GM21528 (cell line): ENCODE measurements at regions not wholly inside any gene's neighbourhood (a gene's known extent, or its start where the extent isn't known, plus 50 kb on each side); places are given as distances from the start of the nearest gene placed in this dataset.
"Not testable (repeated sequence)": the region's sequence is repeated elsewhere in the genome, so short reads cannot be mapped to it uniquely, and the experiment has no call there.

Experiments
- ATAC-seq: cut with Tn5 transposase; IDR thresholded peaks from one replicate; pipeline ENCODE4 v1.9.1; 2021; ENCODE audit warnings: mild to moderate bottlenecking, moderate library complexity; ENCODE audit not compliant: unreplicated experiment, low FRiP score

DNA sequence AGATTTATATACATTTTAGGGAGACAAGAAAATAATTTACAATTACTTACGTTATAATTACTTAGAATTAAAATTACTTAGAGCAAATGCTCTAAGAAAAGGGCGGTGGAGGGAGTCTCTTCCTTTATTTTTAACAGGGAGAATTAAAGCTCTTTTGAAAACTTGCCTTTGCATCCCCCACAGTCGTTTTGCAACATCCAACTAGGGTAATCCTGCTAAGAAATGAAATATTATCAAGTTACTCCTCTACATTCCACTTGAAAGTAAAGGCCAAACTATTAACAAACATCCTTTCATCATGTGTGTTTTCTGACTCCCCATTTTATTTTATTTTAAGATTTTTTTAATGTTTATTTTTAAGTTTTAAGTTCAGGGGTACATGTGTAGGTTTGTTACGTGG lies 1358.5 kb downstream of the NCAM2 start:
- ATAC-seq: no peak

DNA sequence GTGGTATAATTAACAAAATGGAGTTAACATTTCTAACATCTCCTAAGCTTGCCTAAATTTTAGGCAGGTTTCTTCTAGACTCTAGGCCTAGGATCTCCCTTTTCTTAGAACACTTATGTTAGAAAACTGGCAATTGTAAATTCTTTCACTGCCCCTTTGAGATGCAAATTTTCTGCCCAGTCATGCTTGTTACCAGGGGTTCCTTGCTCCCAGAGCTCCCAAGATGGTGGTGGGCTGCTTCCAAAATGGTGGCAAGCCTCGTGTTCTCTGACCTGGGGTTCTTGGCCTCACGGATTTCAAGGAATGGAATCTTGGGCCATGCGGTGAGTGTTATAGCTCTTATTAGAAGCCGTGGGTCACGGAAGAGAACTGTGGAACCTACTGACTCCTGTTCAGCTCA lies 1361.4 kb downstream of the NCAM2 start:
- not testable (repeated sequence) for ATAC-seq

DNA sequence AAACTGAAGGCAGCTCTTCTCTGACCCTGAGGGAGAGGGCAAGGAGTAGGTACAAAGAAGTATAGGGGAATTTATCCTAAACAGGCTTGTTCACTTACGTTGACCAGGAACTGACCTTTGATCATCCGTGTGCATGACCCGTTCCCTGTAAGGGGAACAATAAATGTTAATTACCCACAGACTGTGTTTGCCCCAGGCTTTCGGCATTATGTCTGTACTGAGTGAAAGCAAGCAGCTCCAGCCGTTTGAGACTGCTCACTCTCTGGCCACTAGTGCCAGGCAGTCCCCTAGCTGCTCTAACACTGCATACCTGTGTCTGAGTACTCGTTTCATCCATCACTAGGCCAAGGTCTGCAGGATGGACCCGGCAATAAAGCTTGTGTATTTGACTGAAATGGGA lies 1365.3 kb downstream of the NCAM2 start:
- ATAC-seq: no peak

DNA sequence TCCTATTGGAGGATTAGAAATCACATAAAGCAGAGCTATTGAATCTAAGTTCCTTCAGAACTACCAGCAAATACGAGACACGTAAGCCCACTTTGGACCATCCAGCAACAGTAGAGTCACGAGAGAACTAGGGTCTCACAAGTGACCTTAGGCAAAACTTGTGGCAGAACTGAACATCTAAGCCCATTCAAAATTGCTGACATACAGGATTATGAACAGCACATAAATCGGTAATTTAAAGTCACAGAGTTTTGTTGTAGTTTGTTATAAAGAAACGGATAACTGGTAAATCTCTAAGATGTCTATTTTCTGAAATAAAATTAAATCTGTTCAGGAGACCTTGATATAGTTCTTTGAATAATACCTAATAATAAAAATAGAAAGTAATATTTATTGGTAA lies 1366.0 kb downstream of the NCAM2 start:
- ATAC-seq: no peak

DNA sequence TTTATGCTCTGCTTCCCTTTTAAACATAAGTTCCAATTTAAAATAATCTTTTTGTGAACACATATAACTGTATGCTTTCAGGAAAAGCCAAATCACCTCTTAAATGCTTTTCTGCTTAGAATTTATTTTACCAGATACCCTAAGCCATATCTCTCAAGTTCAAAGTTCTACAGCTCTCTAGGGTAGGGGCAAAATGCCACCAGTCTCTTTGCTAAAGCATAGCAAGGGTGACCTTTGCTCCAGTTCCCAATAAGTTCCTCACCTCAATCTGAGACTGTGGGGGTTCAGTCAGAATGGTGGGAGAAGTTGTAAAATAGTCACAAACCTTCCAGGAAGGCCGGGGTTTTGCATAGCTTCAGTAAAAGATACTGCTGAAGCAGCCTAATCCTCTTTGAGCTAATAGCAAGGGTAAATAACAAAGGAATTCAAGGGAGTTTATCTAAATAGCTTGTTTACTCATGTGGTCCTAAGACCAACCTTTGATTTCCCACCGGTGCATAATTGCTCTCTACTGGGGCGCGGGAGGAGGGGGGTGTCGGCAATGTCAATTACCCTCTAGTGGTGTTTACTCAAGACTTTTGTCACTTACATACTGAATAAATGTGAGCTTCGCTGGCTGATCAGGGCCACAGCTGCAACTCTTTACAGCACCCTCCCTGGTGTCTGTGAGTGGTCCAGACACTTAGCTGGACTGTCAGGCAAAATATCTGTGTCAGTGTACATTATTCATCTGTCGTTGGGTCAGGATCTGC lies 1376.2 kb downstream of the NCAM2 start:
- no peak for ATAC-seq

DNA sequence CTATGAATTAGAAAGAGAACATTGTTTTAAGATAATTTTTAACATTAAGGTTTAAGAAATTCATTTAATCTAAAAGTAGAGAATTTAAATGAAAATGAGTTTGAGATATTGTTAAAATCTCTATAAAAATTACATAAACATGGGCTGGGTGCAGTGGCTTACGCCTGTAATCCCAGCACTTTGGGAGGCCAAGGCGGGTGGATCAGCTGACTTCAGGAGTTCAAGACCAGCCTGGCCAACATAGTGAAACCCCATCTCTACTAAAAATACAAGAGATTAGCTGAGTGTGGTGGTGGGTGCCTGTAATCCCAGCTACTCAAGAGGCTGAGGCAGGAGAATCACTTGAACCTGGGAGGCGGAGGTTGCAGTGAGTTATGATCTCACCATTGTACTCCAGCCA lies 1379.6 kb downstream of the NCAM2 start:
- not testable (repeated sequence) for ATAC-seq

DNA sequence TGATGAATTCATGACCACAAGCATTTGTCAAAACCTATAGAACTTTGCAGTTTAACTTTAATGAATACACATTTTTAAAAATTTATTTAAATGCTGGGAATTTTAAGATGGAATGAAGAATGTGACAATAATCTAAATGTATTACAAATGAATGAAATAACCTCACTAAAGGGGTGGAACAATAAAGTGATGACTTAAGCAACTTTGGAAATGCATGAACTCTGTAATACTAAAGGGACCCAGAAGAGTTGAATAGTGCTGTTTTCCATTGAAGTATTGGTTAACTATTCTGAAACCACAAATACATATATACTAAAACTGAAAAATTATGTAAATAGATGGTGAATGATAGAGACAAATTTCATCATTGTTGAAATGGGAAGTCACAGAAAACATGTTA lies 1395.1 kb downstream of the NCAM2 start:
- no peak for ATAC-seq

DNA sequence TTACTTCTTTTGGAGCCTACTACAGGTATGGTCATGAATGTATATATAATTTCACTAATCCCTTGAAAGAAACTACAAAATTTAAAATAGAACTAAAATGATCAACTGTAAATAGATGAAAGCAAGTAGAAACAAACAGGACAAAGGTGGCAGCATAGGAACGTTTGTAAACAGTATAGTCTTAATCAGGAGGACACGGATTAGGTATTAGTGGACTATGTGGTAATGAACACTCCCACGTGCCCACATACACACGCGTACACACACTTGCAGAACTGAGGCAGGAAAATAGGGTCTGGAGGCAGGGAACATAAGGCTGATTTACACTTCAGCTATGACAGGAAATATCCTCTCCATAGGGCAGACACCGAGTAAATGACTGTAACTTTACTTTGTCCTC lies 1397.8 kb downstream of the NCAM2 start:
- no peak for ATAC-seq

DNA sequence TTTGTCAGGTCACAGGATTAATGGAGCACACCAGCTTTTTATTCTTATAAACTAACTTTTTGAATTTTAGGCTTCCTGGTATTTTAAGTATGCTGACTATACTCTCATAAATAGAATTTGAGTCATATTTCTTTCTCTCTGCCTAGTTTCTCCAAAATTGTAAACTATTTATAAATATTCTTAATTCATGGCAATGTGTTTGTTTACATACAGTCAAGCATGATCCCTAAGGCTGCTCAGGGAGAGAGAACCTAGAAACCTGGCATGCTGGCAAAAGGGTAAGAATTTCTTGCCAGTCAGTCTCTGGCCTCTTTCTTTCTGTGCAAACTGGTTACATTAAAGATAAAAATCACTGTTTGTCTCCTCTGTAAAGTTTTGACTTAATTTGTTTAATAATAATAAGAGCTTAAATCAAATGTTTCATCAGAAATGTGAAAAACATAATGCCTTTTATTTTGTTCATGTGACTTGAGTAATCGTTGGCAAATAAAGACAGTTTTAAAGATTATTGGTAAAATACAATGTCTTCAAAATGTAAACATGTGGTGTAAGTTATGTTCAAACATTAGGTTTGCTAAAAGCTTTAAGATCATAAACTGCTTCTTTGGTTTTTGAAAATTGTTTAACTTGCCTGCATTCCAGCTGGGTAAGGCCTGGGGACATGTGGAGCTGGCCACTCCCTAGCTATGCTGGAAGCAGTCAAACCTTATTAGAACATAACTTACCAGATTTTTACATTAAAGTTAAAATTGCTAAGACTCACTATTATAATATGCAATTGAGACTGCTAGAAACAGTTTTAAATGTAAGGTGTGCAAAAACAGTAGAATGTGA lies 1401.7 kb downstream of the NCAM2 start:
- no peak for ATAC-seq

DNA sequence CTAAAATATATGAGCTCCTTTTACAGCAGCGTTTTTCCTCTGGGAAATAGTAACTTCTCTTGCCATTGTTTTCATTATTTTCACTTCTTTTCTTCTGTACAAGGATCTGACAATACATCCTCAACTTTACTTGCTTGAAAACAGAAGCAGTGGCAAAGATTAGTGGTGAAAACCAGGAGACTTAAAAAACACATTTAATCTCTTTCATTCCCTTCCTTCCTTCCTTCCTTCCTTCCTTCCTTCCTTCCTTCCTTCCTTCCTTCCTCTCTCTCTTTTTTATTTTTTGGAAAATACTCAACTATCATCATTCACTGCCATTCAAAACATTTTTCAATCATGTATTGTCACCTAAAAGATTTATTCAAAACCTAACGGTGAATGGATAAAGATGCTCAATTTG lies 1411.4 kb downstream of the NCAM2 start:
- ATAC-seq: no peak

DNA sequence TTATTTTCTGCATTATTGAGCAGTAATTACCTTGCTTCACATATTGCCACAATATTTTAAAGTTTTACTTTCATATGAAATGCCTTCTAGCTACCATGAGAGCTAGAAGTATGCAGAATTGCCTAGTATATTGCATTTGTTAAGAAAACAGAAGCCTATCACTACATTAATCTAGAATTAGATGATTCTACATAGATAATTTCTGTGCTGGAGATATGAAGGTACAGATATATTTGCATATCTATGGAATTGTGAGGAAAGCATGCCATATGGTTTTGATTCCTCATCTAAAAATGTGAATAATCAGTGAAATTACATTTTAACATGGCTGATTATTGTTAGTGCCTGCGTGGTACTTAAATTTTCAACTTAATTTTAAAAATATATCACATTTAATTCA lies 1418.3 kb downstream of the NCAM2 start:
- no peak for ATAC-seq

DNA sequence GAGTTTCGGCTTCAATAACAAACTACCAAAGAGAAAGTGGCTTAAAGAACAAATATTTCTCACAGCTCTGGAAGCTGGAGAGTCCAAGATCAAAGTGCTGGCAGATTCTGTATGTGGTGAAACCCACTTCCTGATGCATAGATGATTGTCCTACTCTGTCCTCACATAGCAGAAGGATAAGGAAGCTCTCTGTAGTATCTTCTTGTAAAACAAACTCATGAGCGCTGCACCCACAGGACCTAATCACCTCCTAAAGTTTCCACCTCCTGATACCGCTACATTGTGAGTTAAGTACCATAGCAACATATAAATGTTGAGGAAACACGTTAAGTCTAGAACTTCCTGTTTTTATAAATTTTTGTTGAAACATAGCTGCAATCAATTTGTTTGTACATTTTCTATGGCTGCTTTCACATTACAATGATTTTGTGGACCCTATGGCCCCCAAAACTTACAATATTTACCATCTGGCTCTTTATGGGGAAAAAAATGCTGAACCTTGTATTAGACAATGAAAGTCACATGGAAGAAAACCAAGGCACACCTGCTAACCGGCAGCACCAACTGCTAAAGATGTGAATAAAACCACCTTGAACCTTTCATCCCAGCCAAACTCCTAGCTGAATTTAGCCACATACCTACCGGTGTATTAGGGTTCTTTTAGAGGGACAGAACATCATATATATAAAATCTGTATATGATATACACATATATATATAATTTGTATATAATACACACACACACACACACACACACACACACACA lies 1423.4 kb downstream of the NCAM2 start:
- ATAC-seq: no peak

DNA sequence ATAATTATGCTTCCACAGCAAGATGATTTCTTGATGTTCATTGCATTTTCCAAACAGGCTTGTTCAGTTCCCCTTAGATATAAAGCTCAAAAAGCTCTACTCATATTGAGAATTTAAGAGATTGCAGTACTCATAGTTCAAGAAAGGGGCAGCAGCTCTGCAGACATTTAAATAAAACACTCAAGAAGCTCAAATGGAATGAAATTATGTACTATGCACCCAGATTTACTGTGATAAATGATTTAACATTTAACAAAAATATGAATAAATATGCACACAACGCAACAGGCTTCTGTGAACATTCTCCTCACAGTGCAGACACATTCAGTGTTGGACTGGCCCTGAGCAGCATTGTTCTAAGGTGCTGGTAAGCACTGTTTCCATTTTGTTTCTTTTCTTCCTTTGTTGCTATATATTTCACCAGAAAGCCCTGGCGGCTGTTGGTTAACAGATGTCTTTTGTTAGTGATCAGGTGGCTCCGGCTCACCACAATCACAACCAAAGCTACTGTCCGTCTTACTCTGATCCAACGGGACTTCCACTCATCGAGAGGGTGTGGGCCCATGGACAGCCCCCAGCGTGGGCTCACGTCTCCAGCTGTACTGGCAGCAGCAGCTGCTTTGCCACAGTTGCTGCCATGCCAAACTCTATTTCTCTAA lies 1440.3 kb downstream of the NCAM2 start:
- ATAC-seq: no peak

DNA sequence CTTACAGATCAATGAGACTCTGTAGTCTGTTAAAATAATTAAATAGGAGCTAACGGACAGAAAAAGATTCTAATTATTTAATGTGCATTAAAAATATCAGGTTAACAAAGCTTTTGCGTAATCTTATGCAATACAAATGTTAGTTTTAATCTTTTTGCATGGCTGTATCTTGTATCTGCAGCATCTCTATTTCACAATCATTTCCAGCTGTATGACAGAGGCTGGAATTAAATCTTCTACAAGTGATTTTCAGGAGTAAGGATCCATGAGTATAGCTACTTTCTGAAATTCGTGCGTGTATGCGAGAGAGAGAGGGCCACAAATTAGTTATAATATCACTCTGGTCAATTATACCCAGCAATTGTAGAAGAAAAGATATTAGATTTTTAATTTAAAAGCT lies 1446.8 kb downstream of the NCAM2 start:
- no peak for ATAC-seq

DNA sequence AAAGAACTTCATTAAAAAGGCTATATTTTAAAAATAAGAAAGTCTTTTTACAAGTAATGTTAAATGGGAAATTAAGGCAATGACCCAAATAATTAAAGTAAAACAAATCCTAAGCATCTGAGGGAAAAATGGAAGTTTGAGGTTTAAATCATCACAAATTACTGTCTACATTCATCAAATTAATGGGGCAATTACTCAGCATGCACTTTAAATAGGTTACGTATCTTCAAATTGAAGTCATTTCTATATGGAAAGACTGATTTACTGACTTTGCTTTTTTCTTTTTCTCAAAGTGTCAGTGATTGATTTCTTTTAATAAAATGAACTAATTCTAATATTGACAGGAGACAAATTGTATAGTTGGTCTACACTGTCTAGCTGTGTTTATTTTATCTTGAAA lies 1452.3 kb downstream of the NCAM2 start:
- ATAC-seq: no peak

DNA sequence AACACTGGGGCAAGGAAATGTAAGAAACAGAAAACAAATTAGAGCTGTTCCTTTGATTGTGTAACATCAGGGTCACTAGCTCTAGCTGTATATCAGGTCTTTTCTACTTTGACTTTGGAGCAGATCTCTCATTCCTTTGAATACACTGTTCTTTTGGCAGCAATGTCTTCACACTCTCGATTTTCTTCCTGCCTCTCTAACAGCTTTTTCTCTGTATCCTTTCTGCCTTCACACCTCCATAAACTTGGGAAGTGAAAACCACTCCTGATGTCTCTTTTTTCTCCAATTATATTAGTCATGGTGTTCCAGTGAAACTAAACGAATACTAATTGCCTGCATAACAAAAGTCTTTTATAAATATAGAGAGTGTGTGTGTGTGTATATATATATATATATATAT lies 1458.0 kb downstream of the NCAM2 start:
- ATAC-seq: no peak

DNA sequence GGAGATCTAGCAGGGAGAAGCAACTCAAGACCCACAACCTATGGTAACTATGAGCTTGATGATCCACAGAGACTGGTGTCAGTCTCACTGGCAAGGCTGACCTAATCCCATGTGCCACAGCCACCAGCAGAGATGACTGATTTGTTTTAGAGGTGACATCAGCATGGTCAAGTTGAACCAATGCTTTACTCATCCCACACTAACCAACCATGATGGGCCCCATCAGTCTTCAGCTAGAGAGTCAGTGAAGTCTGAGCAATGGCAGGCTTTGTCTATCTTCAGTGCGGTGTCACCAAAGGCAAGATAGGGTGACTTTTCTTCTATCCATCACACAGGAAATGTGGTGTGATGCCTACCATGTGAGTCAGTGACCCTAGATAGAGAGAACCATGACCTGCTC lies 1470.7 kb downstream of the NCAM2 start:
- no peak for ATAC-seq

DNA sequence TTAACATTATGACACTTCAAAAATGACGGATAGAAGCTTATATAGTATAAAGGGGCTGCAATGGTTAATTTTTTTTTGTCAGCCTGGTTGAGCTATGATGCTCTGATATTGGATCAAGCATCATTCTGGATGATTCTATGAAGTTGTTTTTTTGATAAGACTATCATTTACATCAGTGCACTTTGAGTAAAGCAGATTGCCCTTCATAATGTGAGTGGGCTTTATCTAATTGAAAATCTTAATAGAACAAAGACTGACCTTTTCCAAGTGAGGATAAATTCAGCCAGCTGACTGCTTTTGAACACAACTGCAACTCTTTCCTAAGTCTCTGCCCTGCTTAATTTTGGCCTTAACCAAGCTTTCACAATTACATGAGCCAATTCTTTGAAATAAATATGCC lies 1476.2 kb downstream of the NCAM2 start:
- ATAC-seq: no peak

DNA sequence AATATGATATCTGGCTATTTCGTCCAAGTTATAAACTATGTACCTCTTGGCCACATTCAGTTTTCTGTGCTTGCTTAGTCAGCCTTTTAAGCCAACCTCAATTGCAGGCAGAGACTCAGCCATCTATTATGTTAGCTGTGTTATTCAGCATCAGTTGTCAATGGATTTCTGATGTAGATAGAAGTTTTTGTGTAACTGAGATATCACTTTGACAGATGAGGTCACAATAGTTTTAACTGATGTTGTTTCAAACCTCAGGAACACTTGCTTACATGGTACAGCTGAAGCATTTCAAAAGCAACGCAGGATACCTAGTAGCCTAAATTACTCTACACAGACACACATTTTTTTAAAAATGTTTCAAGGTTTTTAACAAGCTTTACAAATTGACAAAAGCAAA lies 1478.0 kb downstream of the NCAM2 start:
- no peak for ATAC-seq

DNA sequence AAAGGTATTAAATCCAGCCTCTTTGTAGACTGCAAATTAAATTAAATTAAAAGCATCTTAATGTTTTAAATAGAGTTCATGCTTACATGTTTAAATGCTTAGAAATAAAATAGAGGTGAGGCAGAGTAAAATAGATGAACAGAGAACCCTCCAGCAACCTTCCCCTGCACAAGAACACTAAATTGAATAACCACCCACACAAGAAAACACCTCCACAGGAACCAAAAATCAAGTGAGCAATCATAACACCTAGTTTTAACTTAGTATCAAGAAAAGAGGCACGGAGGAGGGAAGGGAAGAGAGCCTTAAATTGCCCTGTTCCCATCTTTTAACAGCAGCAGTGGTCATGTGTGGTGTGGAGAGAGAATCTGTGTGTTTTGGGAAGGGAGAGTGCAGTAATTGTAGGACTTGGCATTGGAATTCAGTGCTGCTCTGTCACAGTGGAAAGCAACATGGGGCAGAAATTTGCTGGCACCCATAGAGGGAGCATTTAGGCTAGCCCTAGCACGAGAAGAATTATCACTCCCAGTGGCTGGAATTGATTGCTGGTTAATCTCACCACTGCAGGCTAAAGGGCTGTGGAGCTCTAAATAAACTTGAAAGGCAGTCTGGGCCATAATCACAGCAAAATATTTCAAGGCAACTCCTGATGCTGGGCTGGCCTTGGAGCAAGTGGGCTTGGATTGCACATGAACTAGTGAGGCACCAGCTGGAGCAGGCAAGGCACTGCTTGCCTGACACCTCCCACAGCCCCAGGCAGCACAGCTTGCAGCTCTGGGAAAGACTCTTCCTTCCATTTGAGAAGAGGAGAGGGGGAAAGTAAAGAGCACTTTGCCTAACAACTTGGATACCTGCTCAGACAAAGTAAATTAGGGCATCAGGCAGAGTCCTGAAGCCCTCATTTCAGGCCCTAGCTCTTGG lies 1478.8 kb downstream of the NCAM2 start:
- ATAC-seq: no peak
